ENCODE measurements at regions not wholly inside any gene's neighbourhood (a gene's known extent, or its start where the extent isn't known, plus 50 kb on each side); places are given as distances from the start of the nearest gene placed in this dataset.
"Not testable (repeated sequence)": the region's sequence is repeated elsewhere in the genome, so short reads cannot be mapped to it uniquely, and the experiment has no call there.

DNA sequence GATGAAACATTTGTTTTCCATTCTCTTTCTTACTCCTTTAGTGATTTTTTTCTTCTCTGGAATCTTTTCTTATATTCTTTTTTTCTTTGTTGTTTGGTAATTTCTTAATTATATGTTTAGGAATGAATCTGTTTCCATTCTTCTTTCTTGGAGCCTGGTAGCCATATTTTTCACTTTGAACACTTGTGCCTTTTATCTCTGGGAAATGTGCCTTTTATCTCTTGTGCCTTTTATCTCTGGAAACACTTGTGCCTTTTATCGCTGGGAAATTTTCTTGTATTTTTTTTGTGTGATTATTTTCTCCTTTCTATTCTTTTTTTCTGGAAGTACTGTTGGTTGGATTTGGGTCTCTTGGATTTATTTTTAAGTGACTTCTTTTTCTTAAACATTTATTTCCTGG lies 118.2 kb downstream of the LEPR start:
- H3K36me3 ChIP-seq = no peaks in the 10 kb centered on the region
- ATAC-seq (no peak), DNase-seq (no peak)
- peaks cover 0 to 19% (median 0%) of the 10 kb centered on the region in 12 donors for H3K9me3 ChIP-seq
- no peak overlapping the region for H3K27ac ChIP-seq
- 17 to 35% (median 32%) methylated on average over 1 of the region's 1 CpG for WGBS, 4 donors
- intact Hi-C loops (cut with DNase I) = no loop called here
- H3K4me1 ChIP-seq = peaks cover 0 to 9% (median 0%) of the 10 kb centered on the region in 12 donors
- TF ChIP-seq, protein P1, sequence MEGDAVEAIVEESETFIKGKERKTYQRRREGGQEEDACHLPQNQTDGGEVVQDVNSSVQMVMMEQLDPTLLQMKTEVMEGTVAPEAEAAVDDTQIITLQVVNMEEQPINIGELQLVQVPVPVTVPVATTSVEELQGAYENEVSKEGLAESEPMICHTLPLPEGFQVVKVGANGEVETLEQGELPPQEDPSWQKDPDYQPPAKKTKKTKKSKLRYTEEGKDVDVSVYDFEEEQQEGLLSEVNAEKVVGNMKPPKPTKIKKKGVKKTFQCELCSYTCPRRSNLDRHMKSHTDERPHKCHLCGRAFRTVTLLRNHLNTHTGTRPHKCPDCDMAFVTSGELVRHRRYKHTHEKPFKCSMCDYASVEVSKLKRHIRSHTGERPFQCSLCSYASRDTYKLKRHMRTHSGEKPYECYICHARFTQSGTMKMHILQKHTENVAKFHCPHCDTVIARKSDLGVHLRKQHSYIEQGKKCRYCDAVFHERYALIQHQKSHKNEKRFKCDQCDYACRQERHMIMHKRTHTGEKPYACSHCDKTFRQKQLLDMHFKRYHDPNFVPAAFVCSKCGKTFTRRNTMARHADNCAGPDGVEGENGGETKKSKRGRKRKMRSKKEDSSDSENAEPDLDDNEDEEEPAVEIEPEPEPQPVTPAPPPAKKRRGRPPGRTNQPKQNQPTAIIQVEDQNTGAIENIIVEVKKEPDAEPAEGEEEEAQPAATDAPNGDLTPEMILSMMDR (IDR thresholded peaks at IDR 0.05) = no peak
- H3K27me3 ChIP-seq = no peaks in the 10 kb centered on the region
- no peak overlapping the region for H3K4me3 ChIP-seq

DNA sequence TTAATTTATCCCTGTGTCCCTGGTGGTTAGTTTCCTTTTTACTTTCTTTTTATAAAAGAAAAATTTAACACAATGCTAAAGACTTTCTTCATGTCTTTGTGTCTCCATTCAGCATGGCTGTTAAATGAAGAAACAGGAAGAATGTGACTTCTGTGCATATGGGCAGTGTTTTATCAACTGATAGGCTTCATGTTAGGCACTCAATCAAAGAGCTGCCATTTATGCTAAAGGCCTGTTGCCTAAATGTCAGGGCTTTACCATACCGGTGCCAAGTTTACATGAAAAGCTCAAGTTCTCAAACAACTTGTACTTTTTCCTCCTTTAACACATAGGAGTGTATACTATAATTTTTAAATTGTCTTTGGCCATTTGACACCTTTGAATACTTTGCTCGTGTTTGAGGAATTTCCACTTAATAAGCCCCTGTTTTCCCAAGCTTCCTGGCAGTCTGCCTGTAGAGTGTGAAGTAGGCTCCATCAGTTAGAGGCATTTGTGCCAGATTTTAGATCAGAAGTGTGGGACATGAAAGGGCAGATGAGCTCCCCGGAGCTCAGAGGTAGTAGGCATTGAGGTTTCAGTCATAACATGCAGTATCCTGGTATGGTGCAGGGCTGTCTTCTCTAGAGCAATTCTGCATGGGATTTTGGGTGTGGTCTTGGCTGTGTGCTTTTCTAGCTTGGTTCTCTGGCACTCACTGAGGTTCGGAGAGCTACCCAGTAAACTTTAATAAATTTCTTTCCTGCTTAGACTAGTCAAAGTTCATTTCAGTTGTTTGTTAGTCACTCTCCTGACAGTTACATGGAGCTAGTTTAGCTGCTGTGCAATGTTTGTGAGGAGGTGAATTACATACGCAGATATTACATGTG lies 119.0 kb downstream of the LEPR start:
- no peak overlapping the region for H3K27ac ChIP-seq
- H3K4me1 ChIP-seq = peaks cover 0 to 9% (median 0%) of the 10 kb centered on the region in 12 donors
- H3K36me3 ChIP-seq = no peaks in the 10 kb centered on the region
- DNase-seq (no peak), ATAC-seq (no peak)
- WGBS, 4 donors = 69 to 71% (median 69%) methylated on average over 5 of the region's 5 CpGs
- H3K9me3 ChIP-seq = peaks cover 0 to 12% (median 0%) of the 10 kb centered on the region in 12 donors
- H3K27me3 ChIP-seq = no peaks in the 10 kb centered on the region
- intact Hi-C loops (cut with DNase I) = no loop called here
- TF ChIP-seq POLR2A (IDR thresholded peaks at IDR 0.05) = no peak
- TF ChIP-seq, protein P1 (IDR thresholded peaks at IDR 0.05) = no peak
- no peak overlapping the region for H3K4me3 ChIP-seq

DNA sequence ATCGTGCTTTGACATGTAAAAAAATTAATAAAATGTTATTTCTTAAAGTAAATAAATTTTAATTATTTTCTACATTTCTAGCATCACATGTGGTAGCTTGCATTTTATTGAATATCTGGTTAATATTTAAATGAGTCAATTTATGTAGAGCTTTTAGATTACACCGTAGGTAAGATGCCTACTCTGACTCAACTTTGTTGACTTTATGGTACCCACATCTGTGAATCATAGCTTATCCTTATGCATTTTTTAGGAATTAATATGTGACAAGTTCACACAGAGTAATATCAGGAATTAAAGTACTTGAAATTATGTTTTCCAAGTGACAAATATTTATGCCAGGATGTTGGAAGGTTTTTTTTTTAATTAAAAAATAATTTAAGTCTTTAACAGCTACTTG lies 120.7 kb downstream of the LEPR start:
- Histone ChIP-seq H3K27ac (no peak overlapping the region), H3K27me3 (no peaks in the 10 kb centered on the region), H3K36me3 (no peaks in the 10 kb centered on the region), H3K4me3 (no peak overlapping the region), H3K9me3 (peaks cover 0 to 12% (median 0%) of the 10 kb centered on the region in 12 donors), H3K4me1 (peaks cover 0 to 9% (median 0%) of the 10 kb centered on the region in 12 donors)
- ATAC-seq (no peak), DNase-seq (no peak)
- 95 to 97% (median 96%) methylated on average over 2 of the region's 2 CpGs for WGBS, 4 donors
- intact Hi-C loops (cut with DNase I) = no loop called here
- TF ChIP-seq, protein P1 (IDR thresholded peaks at IDR 0.05) = no peak
- no peak for TF ChIP-seq POLR2A (IDR thresholded peaks at IDR 0.05)

DNA sequence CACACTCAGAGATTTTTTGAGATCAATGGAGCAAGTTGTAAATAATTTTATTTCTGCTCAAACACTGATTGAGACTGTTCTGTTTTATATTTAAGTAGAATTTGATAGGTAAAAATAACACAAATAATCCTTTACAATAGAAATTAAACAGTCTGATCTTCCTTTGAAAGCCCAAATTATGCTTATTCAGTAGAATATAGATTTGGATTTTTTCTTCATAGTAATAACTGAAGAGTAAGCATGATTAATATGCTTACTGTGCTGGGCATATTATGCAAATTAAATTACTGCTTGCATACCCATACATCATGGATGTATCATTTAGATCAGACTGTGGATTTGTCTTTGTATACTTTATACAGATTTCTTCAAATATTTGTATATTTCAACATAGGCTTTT lies 121.4 kb downstream of the LEPR start:
- peaks cover 0 to 12% (median 0%) of the 10 kb centered on the region in 12 donors for H3K9me3 ChIP-seq
- no peaks in the 10 kb centered on the region for H3K27me3 ChIP-seq
- intact Hi-C loops (cut with DNase I) = no loop called here
- ATAC-seq (no peak), DNase-seq (no peak)
- H3K36me3 ChIP-seq = no peaks in the 10 kb centered on the region
- peaks cover 0 to 9% (median 0%) of the 10 kb centered on the region in 12 donors for H3K4me1 ChIP-seq
- H3K4me3 ChIP-seq = no peak overlapping the region
- no peak overlapping the region for H3K27ac ChIP-seq
- TF ChIP-seq POLR2A (IDR thresholded peaks at IDR 0.05) = no peak
- TF ChIP-seq, protein P1 (IDR thresholded peaks at IDR 0.05) = no peak

DNA sequence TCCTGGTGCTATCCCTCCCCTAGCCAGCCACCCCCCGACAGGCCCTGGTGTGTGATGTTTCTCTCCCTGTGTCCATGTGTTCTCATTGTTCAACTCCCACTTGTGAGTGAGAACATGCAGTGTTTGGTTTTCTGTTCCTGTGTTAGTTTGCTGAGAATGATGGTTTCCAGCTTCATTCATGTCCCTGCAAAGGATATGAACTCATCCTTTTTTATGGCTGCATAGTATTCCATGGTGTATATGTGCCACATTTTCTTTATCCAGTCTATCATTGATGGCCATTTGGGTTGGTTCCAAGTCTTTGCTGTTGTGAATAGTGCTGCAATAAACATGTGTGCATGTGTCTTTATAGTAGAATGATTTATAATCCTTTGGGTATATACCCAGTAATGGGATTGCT lies 122.1 kb downstream of the LEPR start:
- H3K4me3 ChIP-seq; H3K27me3 ChIP-seq; H3K36me3 ChIP-seq; H3K4me1 ChIP-seq; DNase-seq; intact Hi-C loops (cut with DNase I); ATAC-seq; H3K27ac ChIP-seq: not testable (repeated sequence)
- peaks cover 0 to 12% (median 0%) of the 10 kb centered on the region in 12 donors for H3K9me3 ChIP-seq
- WGBS, 4 donors = 93 to 100% (median 99%) methylated on average over 1 of the region's 1 CpG

DNA sequence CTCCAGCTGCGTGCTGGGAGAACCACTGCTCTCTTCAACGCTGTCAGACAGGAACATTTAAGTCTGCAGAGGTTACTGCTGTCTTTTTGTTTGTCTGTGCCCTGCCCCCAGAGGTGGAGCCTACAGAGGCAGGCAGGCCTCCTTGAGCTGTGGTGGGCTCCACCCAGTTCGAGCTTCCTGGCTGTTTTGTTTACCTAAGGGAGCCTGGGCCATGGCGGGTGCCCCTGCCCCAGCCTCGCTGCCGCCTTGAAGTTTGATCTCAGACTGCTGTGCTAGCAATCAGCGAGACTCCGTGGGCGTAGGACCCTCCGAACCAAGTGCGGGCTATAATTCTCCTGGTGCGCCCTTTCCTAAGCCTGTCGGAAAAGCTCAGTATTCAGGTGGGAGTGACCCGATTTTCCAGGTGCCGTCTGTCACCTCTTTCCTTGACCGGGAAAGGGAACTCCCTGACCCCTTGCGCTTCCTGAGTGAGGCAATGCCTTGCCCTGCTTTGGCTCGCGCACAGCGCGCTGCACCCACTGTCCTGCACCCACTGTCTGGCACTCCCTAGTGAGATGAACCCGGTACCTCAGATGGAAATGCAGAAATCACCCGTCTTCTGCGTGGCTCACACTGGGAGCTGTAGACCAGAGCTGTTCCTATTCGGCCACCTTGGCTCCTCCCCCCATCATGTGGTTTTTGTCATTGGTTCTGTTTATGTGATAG lies 130.0 kb downstream of the LEPR start:
- H3K36me3 ChIP-seq; H3K4me3 ChIP-seq; H3K27me3 ChIP-seq; DNase-seq; intact Hi-C loops (cut with DNase I); H3K27ac ChIP-seq; ATAC-seq; H3K4me1 ChIP-seq: not testable (repeated sequence)
- peaks cover 0 to 27% (median 0%) of the 10 kb centered on the region in 12 donors for H3K9me3 ChIP-seq
- 46 to 76% (median 62%) methylated on average over 25 of the region's 25 CpGs for WGBS, 4 donors

Measured in heart left ventricle (tissue), 16 donors.